Neural cell (in vitro differentiated cells): ENCODE measurements at regions not wholly inside any gene's neighbourhood (a gene's known extent, or its start where the extent isn't known, plus 50 kb on each side); places are given as distances from the start of the nearest gene placed in this dataset.

Source experiments
- H2AFZ ChIP-seq: fragments of 200-600, 300-800 bp; sonication (generic), shearing (Covaris generic); 2 replicates; pipeline ENCODE4 v1.6.0; 2014; ENCODE audit warnings: low read depth, mild to moderate bottlenecking, antibody characterized with exemption, low read length, moderate library complexity
- H3F3A ChIP-seq: fragments of 200-600 bp; shearing (Covaris generic); 2 replicates; pipeline ENCODE4 v1.6.1; 2016; ENCODE audit warnings: mild to moderate bottlenecking, moderate library complexity, mixed read lengths, antibody characterized with exemption, low read length; ENCODE audit not compliant: insufficient read depth, poor library complexity, severe bottlenecking
- H3K27ac ChIP-seq: fragments of 200-600, 300-800 bp; sonication (generic), shearing (Covaris generic); 2 replicates; pipeline ENCODE4 v1.5.1; 2014; ENCODE audit warnings: mild to moderate bottlenecking, low read length, moderate library complexity
- H3K27me3 ChIP-seq: fragments of 300-800, 200-600 bp; sonication (generic), shearing (Covaris generic); 2 replicates; pipeline ENCODE4 v1.6.0; 2014; ENCODE audit warnings: mild to moderate bottlenecking, low read depth, low read length, moderate library complexity; ENCODE audit not compliant: insufficient read depth
- H3K36me3 ChIP-seq: fragments of 300-800, 200-600 bp; sonication (generic), shearing (Covaris generic); 2 replicates; pipeline ENCODE4 v1.5.1; 2014; ENCODE audit warnings: mild to moderate bottlenecking, antibody characterized with exemption, low read length, moderate library complexity; ENCODE audit not compliant: insufficient read depth
- H3K4me2 ChIP-seq: fragments of 300-800, 200-600 bp; sonication (generic), shearing (Covaris generic); 2 replicates; pipeline ENCODE4 v1.6.0; 2014; ENCODE audit warnings: mild to moderate bottlenecking, low read length
- H3K4me3 ChIP-seq: fragments of 300-800, 200-600 bp; sonication (generic), shearing (Covaris generic); 2 replicates; pipeline ENCODE4 v1.5.1; 2014; ENCODE audit warnings: mild to moderate bottlenecking, low read length, moderate library complexity
- H3K79me2 ChIP-seq: fragments of 200-600 bp; shearing (Covaris generic); replicated peaks from 2 replicates; pipeline ENCODE4 v1.6.0; 2014; ENCODE audit warnings: mild to moderate bottlenecking, low read length, moderate library complexity; ENCODE audit not compliant: insufficient read depth
- H3K9ac ChIP-seq: fragments of 300-800, 200-600 bp; sonication (generic), shearing (Covaris generic); 2 replicates; pipeline ENCODE4 v1.6.1; 2016; ENCODE audit warnings: mild to moderate bottlenecking, low read length, mixed read lengths
- H3K9me2 ChIP-seq: fragments of 200-600 bp; shearing (Covaris generic); 2 replicates; pipeline ENCODE4 v1.6.1; 2016; ENCODE audit warnings: mild to moderate bottlenecking, low read length, mixed read lengths; ENCODE audit not compliant: insufficient read depth
- H3K9me3 ChIP-seq: fragments of 200-600, 300-800 bp; sonication (generic), shearing (Covaris generic); 2 replicates; pipeline ENCODE4 v1.6.1; 2016; ENCODE audit warnings: mild to moderate bottlenecking, mixed run types, low read length, moderate library complexity, mixed read lengths
- H4K20me1 ChIP-seq: fragments of 200-600 bp; shearing (Covaris generic); 2 replicates; pipeline ENCODE4 v1.6.1; 2016; ENCODE audit warnings: mild to moderate bottlenecking, mixed run types; ENCODE audit not compliant: insufficient read depth
- CTCF ChIP-seq: fragments of 450-650 bp; IDR thresholded peaks from 2 replicates; pipeline ENCODE4 v1.5.1; 2014; ENCODE audit warnings: antibody characterized with exemption, mild to moderate bottlenecking, moderate library complexity; ENCODE audit not compliant: poor library complexity, severe bottlenecking
- EP300 ChIP-seq: fragments of 450-650 bp; conservative IDR thresholded peaks from 2 replicates; pipeline ENCODE4 v1.6.1; 2014; ENCODE audit warnings: antibody characterized with exemption, mild to moderate bottlenecking, moderate library complexity; ENCODE audit not compliant: poor library complexity, severe bottlenecking
- EZH2 ChIP-seq: fragments of 200-600, 300-800 bp; shearing (Covaris generic), sonication (generic); IDR thresholded peaks from 2 replicates; pipeline ENCODE4 v1.6.1; 2014; ENCODE audit warnings: antibody characterized with exemption, low read length, borderline replicate concordance, mild to moderate bottlenecking; ENCODE audit not compliant: insufficient read depth, poor library complexity, severe bottlenecking
- MXI1 ChIP-seq: fragments of 450-650 bp; conservative IDR thresholded peaks from 2 replicates; pipeline ENCODE4 v1.6.1; 2014; ENCODE audit warnings: antibody characterized with exemption, mild to moderate bottlenecking; ENCODE audit not compliant: poor library complexity, severe bottlenecking
- POLR2AphosphoS5 ChIP-seq: IDR thresholded peaks from 2 replicates; pipeline ENCODE4 v1.6.1; 2012
- RAD21 ChIP-seq: fragments of 450-650 bp; conservative IDR thresholded peaks from 2 replicates; pipeline ENCODE4 v1.6.1; 2014; ENCODE audit warnings: antibody characterized with exemption, mild to moderate bottlenecking, moderate library complexity
- REST ChIP-seq: IDR thresholded peaks from 2 replicates; pipeline ENCODE4 v1.6.1; 2012; ENCODE audit warnings: borderline replicate concordance
- SMC3 ChIP-seq: fragments of 450-650 bp; conservative IDR thresholded peaks from 2 replicates; pipeline ENCODE4 v1.6.1; 2014; ENCODE audit warnings: antibody characterized with exemption, mild to moderate bottlenecking, moderate library complexity; ENCODE audit not compliant: poor library complexity
- TAF1 ChIP-seq: IDR thresholded peaks from 2 replicates; pipeline ENCODE4 v1.6.1; 2012; ENCODE audit warnings: low read depth

GRCh38 chr12:78398750-78399149 lies 465.8 kb upstream of the SYT1 start:
- Histone ChIP-seq H3F3A (no peaks in the 10 kb centered on the region), H3K27ac (no peak overlapping the region), H4K20me1 (no peaks in the 10 kb centered on the region), H3K36me3 (no peaks in the 10 kb centered on the region), H3K9me3 (no peaks in the 10 kb centered on the region), H3K4me3 (no peak overlapping the region), H3K4me2 (no peak overlapping the region), H3K27me3 (no peaks in the 10 kb centered on the region), H3K9ac (no peak overlapping the region), H3K79me2 (no peaks in the 10 kb centered on the region), H2AFZ (no peak overlapping the region), H3K9me2 (no peaks in the 10 kb centered on the region)
- TF ChIP-seq POLR2AphosphoS5 (no peak), RAD21 (no peak), TAF1 (no peak), EP300 (no peak), REST (no peak), CTCF (no peak), MXI1 (no peak), SMC3 (no peak), EZH2 (no peak)

DNA sequence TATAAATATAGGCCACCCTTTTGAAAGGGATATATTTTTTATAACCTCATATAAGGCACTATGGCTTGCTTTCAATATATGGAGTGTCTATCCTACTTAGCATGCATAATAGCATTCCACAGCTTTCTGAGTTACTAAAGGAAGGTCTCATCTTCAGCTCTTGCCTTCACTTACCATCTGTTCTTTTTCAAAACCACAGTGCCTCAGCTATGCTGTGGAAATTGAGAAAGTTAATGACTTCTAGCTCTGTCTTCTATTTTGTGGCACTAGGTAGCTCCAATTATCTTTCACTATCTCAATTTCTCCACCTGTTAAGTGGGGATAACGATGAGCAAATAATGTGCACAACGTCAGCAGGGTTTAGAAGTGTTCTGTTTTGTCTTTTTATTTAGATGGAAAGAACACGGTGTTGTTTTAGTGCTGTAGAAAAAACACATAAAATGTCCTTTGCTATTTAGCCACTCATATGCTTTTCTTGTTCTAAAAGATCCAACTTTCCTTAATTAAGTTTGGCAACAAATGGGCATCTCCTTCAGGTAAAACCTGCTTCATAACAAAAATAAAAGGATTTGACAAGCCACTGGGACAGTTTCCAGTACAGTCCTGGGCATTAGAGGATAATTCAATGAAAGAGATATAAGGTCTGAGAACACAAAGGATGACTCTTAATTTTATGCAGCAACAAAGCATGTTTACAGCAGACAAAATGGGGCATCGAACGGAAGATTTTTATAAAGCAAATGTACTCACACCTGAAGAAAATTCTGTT lies 462.0 kb upstream of the SYT1 start:
- Histone ChIP-seq H3K9me2 (no peaks in the 10 kb centered on the region), H3K9ac (no peak overlapping the region), H2AFZ (no peak overlapping the region), H3K27me3 (no peaks in the 10 kb centered on the region), H3K36me3 (no peaks in the 10 kb centered on the region), H3K9me3 (no peaks in the 10 kb centered on the region), H3K79me2 (no peaks in the 10 kb centered on the region), H3F3A (no peaks in the 10 kb centered on the region), H3K27ac (no peak overlapping the region), H4K20me1 (no peaks in the 10 kb centered on the region), H3K4me3 (no peak overlapping the region), H3K4me2 (no peak overlapping the region)
- TF ChIP-seq TAF1 (no peak), CTCF (no peak), EZH2 (no peak), RAD21 (no peak), MXI1 (no peak), POLR2AphosphoS5 (no peak), REST (no peak), SMC3 (no peak)
